ENCODE measurements at regions not wholly inside any gene's neighbourhood (a gene's known extent, or its start where the extent isn't known, plus 50 kb on each side); places are given as distances from the start of the nearest gene placed in this dataset.
"Not testable (repeated sequence)": the region's sequence is repeated elsewhere in the genome, so short reads cannot be mapped to it uniquely, and the experiment has no call there.

- no peaks in the 10 kb centered on the region for H3K4me1 Mint-ChIP-seq
These were observed 233.4 kb downstream of the INSC start for GRCh38 chr11:15347969-15348734.

GRCh38 chr11:15349413-15349812 lies 234.7 kb downstream of the INSC start:
- ChIA-PET POLR2A (no interaction called here), CTCF (no interaction called here)

More at GRCh38 chr11:15347969-15348734, 233.4 kb downstream of the INSC start:
- ChIA-PET POLR2A (no interaction called here), CTCF (no interaction called here)
- Mint-ChIP-seq H3K4me3 (no peak overlapping the region), H3K9me3 (no peaks in the 10 kb centered on the region), H3K27ac (no peak overlapping the region), H3K36me3 (ENCODE audit: low read depth) (no peaks in the 10 kb centered on the region), H3K27me3 (no peaks in the 10 kb centered on the region)
- no peak for DNase-seq

GRCh38 chr11:15361316-15361715 lies 246.6 kb downstream of the INSC start:
- no peaks in the 10 kb centered on the region for H3K27me3 Mint-ChIP-seq
- H3K9me3 Mint-ChIP-seq: no peaks in the 10 kb centered on the region
- DNase-seq: no peak
- H3K27ac Mint-ChIP-seq: no peak overlapping the region
- no peaks in the 10 kb centered on the region for H3K4me1 Mint-ChIP-seq
- ChIA-PET POLR2A (no interaction called here), CTCF (no interaction called here)
- H3K4me3 Mint-ChIP-seq: no peak overlapping the region
- no peaks in the 10 kb centered on the region for H3K36me3 Mint-ChIP-seq (ENCODE audit: low read depth)

More at GRCh38 chr11:15349413-15349812, 234.7 kb downstream of the INSC start:
- Mint-ChIP-seq H3K9me3 (no peaks in the 10 kb centered on the region), H3K4me1 (no peaks in the 10 kb centered on the region), H3K4me3 (no peak overlapping the region), H3K36me3 (ENCODE audit: low read depth) (no peaks in the 10 kb centered on the region), H3K27me3 (no peaks in the 10 kb centered on the region), H3K27ac (no peak overlapping the region)
- DNase-seq: no peak

GRCh38 chr11:15365286-15365685 lies 250.6 kb downstream of the INSC start:
- CTCF ChIA-PET; H3K9me3 Mint-ChIP-seq; H3K36me3 Mint-ChIP-seq (ENCODE audit: low read depth); H3K4me3 Mint-ChIP-seq; POLR2A ChIA-PET; H3K27ac Mint-ChIP-seq; DNase-seq; H3K4me1 Mint-ChIP-seq; H3K27me3 Mint-ChIP-seq: not testable (repeated sequence)

- H3K9me3 Mint-ChIP-seq: no peaks in the 10 kb centered on the region
- no peak overlapping the region for H3K27ac Mint-ChIP-seq
- H3K36me3 Mint-ChIP-seq (ENCODE audit: low read depth): no peaks in the 10 kb centered on the region
- H3K4me1 Mint-ChIP-seq: no peaks in the 10 kb centered on the region
- POLR2A ChIA-PET: no interaction called here
- H3K27me3 Mint-ChIP-seq: no peaks in the 10 kb centered on the region
- CTCF ChIA-PET: no interaction called here
- no peak for DNase-seq
- no peak overlapping the region for H3K4me3 Mint-ChIP-seq
These were observed 253.0 kb downstream of the INSC start for GRCh38 chr11:15367695-15368094.

GRCh38 chr11:15370495-15371147 lies 255.9 kb downstream of the INSC start:
- CTCF ChIA-PET: no interaction called here
- H3K9me3 Mint-ChIP-seq: no peaks in the 10 kb centered on the region
- no peak overlapping the region for H3K27ac Mint-ChIP-seq
- H3K4me1 Mint-ChIP-seq: no peaks in the 10 kb centered on the region
- POLR2A ChIA-PET: no interaction called here
- H3K4me3 Mint-ChIP-seq: no peak overlapping the region
- DNase-seq: no peak
- no peaks in the 10 kb centered on the region for H3K36me3 Mint-ChIP-seq (ENCODE audit: low read depth)
- H3K27me3 Mint-ChIP-seq: no peaks in the 10 kb centered on the region

- Mint-ChIP-seq H3K4me1 (no peaks in the 10 kb centered on the region), H3K9me3 (no peaks in the 10 kb centered on the region), H3K27ac (no peak overlapping the region), H3K27me3 (no peaks in the 10 kb centered on the region), H3K36me3 (ENCODE audit: low read depth) (no peaks in the 10 kb centered on the region), H3K4me3 (no peak overlapping the region)
- ChIA-PET POLR2A (no interaction called here), CTCF (no interaction called here)
- DNase-seq: no peak
These were observed 256.8 kb downstream of the INSC start for GRCh38 chr11:15371533-15371932.

- no peaks in the 10 kb centered on the region for H3K4me1 Mint-ChIP-seq
- no peak overlapping the region for H3K4me3 Mint-ChIP-seq
- no peaks in the 10 kb centered on the region for H3K9me3 Mint-ChIP-seq
- POLR2A ChIA-PET: no interaction called here
- no peaks in the 10 kb centered on the region for H3K27me3 Mint-ChIP-seq
- CTCF ChIA-PET: no interaction called here
- H3K36me3 Mint-ChIP-seq (ENCODE audit: low read depth): no peaks in the 10 kb centered on the region
- no peak for DNase-seq
- H3K27ac Mint-ChIP-seq: no peak overlapping the region
These were observed 259.7 kb downstream of the INSC start for GRCh38 chr11:15374418-15374817.

- Mint-ChIP-seq H3K36me3 (ENCODE audit: low read depth) (no peaks in the 10 kb centered on the region), H3K27me3 (no peaks in the 10 kb centered on the region), H3K4me3 (no peak overlapping the region), H3K27ac (no peak overlapping the region), H3K4me1 (no peaks in the 10 kb centered on the region), H3K9me3 (no peaks in the 10 kb centered on the region)
- ChIA-PET POLR2A (no interaction called here), CTCF (no interaction called here)
- DNase-seq: no peak
These were observed 264.2 kb downstream of the INSC start for GRCh38 chr11:15378941-15379340.

GRCh38 chr11:15379483-15379882 lies 264.8 kb downstream of the INSC start:
- Mint-ChIP-seq H3K36me3 (ENCODE audit: low read depth) (no peaks in the 10 kb centered on the region), H3K27ac (no peak overlapping the region), H3K4me3 (no peak overlapping the region), H3K27me3 (no peaks in the 10 kb centered on the region), H3K4me1 (no peaks in the 10 kb centered on the region), H3K9me3 (no peaks in the 10 kb centered on the region)
- DNase-seq: no peak
- POLR2A ChIA-PET: no interaction called here
- CTCF ChIA-PET: no interaction called here

- ChIA-PET POLR2A (no interaction called here), CTCF (no interaction called here)
- Mint-ChIP-seq H3K4me1 (no peaks in the 10 kb centered on the region), H3K4me3 (no peak overlapping the region), H3K9me3 (no peaks in the 10 kb centered on the region), H3K36me3 (ENCODE audit: low read depth) (no peaks in the 10 kb centered on the region), H3K27ac (no peak overlapping the region), H3K27me3 (no peaks in the 10 kb centered on the region)
- no peak for DNase-seq
These were observed 276.1 kb downstream of the INSC start for GRCh38 chr11:15390857-15391256.

- Mint-ChIP-seq H3K9me3 (peaks cover 3% of the 10 kb centered on the region), H3K4me3 (no peak overlapping the region), H3K27me3 (no peaks in the 10 kb centered on the region), H3K27ac (no peak overlapping the region), H3K36me3 (ENCODE audit: low read depth) (no peaks in the 10 kb centered on the region), H3K4me1 (no peaks in the 10 kb centered on the region)
- ChIA-PET CTCF (no interaction called here), POLR2A (no interaction called here)
- DNase-seq: no peak
These were observed 282.1 kb downstream of the INSC start for GRCh38 chr11:15396778-15397177.

- Mint-ChIP-seq H3K4me3 (no peak overlapping the region), H3K9me3 (no peaks in the 10 kb centered on the region), H3K36me3 (ENCODE audit: low read depth) (no peaks in the 10 kb centered on the region), H3K4me1 (no peaks in the 10 kb centered on the region), H3K27me3 (no peaks in the 10 kb centered on the region), H3K27ac (no peak overlapping the region)
- ChIA-PET CTCF (no interaction called here), POLR2A (no interaction called here)
- no peak for DNase-seq
These were observed 292.2 kb downstream of the INSC start for GRCh38 chr11:15406851-15407351.

GRCh38 chr11:15412054-15412453 lies 297.3 kb downstream of the INSC start:
- Mint-ChIP-seq H3K4me1 (no peaks in the 10 kb centered on the region), H3K9me3 (no peaks in the 10 kb centered on the region), H3K27ac (no peak overlapping the region), H3K27me3 (no peaks in the 10 kb centered on the region), H3K36me3 (ENCODE audit: low read depth) (no peaks in the 10 kb centered on the region), H3K4me3 (no peak overlapping the region)
- no peak for DNase-seq
- CTCF ChIA-PET: no interaction called here
- POLR2A ChIA-PET: no interaction called here

Measured in activated CD4-positive, alpha-beta T cell treated with anti-CD3 and anti-CD28 coated beads, Interleukin-2, amount 10 ng/mL, durations not matched to agents 7 days and 5 days (primary cell).